Lung microvascular endothelial cell (primary cell): ENCODE measurements at regions not wholly inside any gene's neighbourhood (a gene's known extent, or its start where the extent isn't known, plus 50 kb on each side); places are given as distances from the start of the nearest gene placed in this dataset.
A peak's percentile ranks its signal among the peaks of the same experiment; 100 is the strongest.

Experiments used
- DNase-seq, 2 donors: peaks; one replicate each; pipeline versions ENCODE4 v3.0.0 to v3.0.0-alpha.2; 2010; ENCODE audit warnings: low read depth in 2 of 2

DNA sequence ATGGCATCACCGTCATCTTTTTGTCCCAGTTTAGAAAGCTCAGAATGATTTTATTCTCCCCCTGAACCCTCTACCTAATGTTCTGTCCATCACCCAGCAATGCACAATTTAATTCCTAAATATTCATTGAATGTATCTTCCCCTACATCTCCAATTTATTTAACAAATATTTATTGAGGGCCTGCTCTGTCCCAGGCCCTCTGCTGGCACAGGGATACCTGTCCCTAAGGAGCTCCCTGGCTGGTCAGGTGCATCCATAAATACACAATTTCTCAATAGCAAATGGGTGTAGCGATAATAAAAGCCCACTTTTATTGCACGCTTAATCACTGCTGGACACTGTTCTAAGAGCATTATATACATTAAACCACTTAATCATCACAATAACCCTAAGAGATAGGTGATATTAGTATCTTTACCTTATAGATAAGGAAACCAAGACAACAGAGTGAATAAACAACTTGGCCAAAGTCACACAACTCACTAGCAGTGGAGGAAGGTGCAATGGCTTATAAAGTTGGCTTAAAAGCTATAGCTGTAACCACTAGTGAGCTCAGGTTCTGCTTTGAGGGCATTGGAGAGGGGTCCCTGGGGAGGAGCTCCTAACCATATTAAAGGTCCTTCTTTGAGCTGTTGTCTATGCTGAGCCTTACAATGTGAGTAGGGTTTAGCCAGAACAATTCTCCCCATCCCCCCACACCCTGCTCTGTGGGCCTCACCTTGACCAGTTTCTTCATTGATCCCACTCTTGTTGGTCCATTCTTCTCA lies 126.3 kb upstream of the JUN start:
- no peak for DNase-seq

DNA sequence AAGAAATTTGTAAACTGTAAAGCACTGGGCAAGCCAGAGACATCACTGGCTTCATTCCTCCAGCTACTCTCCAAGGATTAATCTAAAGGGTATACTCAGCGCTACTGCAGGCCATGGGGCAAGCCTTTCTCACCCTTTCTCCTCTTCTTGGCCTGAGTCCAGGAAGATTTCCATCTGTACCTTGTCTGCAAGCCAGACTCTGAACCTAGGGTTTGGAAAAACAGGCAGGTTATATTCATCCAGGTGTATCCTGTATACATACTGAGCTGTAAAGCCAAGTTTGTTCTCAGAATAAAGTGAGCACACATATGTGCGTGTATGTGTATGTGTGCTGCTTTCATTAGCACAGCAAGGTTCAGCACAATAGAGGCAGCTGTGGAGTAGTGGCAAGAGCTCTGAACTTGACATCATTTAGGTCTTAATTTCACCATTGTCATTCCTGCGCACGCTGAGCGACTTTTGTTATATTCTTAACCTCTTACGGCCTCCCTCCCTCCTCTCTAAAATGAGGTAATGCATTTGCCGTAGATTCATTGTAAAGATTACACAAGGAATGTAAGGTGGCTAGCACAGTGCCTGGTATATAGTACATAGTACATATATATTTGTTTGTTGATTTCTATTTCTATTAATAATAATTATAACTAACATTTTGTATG lies 128.1 kb upstream of the JUN start:
- no peak for DNase-seq

DNA sequence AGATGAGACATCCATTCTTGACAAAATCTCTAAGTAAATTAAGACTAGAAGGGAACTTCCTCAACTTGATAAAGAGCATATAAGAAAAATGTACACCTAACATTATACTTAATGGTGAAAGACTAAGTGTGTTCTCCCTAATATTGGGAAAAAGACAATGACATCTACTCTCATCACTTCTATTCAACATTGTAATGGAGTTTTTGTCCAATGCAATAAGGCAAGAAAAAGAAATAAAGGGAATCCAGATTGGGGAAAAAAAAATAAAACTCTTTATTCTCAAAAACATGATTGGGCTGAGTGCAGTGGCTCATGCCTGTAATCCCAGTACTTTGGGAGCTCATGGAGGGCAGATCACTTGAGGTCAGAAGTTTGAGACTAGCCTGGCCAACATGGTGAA lies 131.1 kb upstream of the JUN start:
- DNase-seq: no peak

DNA sequence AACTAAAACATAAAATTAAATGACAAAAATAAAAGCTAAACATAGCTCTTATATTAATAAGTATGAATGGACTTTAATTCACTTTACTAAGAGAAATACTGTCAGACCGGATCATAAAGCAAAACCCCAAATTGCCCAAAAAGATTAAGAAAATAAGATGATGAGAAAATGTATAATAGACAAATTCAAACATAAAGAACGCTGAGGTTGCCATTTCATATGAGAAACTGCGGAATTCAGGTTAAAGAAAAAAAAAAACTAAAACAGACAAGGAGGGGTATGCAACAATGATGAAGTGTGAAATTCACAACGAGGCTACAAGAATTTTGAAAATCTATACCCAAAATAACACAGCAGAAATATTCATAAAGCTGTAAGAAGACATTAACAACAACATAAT lies 133.6 kb upstream of the JUN start:
- DNase-seq: no peak

DNA sequence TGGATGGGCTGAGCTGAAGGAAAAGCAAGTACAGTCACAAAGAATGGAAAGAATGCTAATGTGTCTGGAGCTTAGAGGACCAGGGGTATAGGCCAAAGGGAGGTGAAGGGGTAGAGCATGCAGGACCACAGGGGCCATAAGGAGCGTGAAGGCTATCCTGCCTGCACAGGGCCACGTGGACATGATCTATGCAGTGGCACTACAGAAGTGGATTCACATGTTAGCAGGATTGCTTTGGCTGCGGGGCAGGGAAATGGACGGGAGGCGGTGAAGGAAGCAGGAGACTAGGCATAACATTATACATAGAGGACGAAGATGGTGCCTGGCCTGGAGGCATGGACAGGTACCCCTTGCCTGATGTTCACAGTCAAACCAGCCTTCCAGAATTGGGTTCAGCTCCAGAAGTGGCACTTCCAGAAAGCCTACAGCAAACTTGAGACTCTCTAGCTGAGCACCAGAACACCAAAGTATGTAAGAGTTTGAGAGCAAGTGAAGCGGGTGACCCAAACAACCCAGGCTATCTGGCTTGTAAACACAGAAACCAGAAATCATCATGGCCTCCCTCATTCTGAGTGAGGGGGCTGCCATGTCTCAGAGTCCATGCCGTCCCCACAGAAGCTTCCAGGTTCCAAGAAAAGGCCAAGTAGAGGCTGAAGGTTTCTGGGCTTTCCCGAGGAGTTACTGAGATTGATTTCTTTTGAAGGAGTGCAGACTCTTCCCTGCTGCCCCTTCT lies 135.5 kb upstream of the JUN start:
- DNase-seq: no peak

DNA sequence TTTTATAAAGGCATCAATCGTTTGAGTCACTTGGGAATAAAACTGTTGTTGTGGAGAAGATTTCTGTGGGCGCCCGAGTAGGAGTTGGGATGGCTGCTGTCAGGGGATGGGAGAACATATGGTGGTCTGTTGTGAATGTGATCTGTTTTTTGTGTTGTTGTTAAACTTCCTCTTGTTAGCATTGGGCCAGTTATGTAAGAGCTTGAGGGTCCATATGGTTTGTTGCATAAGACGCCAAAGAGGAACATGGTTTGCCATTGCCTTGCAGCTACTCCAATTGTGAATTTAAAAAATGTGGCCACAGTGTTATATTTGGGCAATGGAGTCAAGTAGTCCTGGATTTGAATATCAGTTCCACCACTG lies 136.1 kb upstream of the JUN start:
- DNase-seq: no peak

DNA sequence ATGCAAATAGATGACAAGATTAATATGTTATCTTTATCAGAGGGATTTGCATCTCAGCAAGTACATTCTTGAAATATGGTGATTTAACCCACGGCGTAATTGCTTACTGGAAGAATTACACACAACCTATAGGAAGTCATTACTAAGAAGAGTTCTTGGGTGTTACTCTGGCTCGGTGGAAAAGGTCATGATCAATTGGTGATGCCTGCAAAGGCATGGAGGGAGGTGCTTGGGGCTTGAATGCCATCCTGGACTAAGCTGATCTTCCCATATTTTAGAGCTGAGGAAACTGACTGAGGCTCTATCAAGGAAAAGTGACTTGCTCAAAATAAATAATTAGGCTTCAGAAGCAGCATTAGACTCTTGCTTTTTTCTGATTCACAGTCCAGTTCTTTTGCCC lies 137.5 kb upstream of the JUN start:
- DNase-seq: no peak

DNA sequence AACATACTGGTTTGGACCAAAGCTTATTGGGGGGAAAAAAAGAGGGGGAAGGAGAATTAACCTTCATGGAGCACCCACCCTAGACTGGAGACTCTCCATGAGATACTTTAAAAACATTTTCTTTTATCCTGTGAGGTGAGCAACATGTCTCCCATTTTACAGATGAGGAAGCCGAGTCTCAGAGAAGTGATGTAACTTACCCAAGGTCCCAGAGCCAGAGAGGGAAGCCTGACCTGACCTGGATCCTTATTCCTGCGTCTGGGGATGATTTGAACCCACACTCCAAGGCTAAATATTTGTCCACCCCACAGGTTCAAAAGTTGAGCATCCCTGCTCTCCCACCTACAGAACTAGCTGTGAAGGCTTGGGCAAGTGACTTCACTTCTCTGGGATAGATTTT lies 137.9 kb upstream of the JUN start:
- DNase-seq: no peak

DNA sequence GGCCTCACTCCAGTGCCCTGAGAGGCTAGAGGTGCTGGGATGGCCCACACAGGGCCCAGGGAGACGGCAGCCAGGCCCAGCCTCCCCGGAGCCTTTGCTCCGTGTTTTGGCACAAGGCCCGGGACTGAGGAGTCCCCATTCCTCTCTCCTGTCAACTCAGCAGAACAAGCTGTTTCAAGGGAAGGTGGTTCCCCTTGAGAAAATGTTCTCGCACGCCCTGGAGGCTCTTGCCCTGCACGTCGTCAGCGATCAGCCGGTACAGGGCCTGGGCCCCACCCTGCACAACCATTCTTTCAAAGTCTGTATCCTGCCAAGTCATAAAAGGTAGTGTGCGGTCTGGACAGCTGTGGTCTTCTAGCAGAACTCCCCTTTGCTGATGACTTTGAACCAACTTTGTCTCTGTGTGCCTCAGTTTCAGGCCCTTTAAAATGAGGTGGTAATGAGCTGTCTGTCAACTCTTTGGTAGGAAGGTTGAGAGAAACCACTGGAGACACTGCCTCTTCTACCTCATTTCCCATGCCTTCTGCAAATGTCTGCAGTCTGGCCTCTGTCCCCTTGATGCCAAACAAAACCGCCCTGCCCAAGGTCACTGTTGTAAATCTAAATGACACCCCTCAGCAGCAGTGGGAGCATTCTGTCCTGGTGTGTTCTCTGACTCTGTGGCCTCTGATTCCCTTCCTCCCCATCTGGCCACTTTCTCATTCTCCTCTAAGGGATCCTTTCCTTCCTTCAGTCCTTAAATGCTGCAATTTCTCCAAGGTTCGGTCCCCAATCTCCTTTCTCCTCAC lies 138.6 kb upstream of the JUN start:
- peak in 1 of 2 donors; percentile 39 for DNase-seq

DNA sequence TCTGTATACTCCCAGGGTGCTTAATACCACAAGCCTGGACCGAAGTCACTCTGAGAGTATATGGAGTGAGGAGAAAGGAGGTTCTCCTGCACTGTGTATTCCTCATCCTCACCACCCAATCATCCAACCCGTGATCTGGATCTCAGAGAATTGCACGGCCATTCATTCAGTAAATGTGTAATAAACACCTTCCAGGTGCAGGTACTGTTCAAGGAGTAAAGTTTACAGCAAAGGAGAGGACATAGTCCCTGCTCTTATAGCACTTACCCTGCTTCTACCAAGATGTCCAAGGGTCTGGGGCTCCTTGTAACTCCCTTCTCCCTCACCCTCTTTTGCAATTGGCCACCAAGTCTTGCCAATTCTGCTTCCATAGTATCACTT lies 139.2 kb upstream of the JUN start:
- DNase-seq: no peak

DNA sequence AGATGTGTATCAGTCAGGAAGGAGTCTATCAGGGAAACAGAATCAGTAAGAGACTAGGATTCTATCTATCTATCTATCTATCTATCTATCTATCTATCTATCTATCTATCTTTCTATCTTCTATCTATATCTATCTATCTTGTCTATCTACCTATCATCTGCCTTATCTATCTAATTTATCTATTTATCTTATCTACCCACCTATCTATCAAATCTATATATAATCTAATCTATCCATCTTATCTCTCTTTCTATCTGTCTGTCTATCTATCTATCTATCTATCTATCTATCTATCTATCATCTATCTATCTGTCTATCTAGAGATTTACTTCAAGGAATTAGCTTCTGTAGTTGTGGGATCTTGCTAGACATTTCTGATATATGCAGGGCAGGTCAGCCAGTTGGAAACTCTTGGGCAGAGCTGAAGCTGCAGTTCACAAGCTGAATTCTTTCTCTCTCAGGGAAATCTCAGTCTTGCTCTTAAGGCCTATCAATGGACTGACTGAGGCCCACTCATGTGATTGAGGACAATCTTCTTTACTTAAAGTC lies 140.2 kb upstream of the JUN start:
- DNase-seq: no peak

DNA sequence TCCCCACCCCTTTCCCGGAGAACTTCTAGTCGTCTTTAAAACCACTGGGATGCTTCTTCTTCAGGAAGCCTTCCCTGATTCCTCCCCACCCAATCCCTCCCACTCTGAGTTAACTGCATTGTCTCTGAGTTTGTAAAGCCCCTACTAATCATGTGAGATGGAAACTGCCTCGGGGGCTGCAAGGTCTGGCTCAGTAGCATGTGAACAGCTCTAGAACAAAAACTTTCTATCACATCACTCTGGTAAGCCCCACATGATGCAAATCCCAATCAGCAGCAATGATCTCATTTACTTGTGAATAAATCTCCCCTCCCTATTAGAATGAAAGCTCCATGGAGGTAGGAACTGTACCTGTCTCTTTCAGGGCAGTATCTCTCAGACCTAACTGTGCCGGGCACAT lies 141.0 kb upstream of the JUN start:
- no peak for DNase-seq

DNA sequence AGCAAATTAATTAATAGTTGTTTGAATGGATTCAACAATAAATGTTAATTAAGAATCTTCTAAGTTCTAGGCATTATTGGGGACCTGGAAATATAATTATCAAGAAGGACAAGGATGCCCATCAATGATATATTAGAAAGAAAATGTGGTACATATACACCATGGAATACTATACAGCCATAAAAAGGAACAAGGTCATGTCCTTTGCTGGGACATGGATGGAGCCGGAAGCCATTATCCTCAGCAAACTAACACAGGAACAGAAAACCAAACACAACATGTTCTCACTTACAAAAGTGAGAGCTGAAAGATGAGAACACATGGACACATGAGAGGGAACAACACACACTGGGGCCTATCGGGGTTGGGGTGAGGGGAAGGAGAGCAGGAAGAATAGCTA lies 141.4 kb upstream of the JUN start:
- DNase-seq: no peak

DNA sequence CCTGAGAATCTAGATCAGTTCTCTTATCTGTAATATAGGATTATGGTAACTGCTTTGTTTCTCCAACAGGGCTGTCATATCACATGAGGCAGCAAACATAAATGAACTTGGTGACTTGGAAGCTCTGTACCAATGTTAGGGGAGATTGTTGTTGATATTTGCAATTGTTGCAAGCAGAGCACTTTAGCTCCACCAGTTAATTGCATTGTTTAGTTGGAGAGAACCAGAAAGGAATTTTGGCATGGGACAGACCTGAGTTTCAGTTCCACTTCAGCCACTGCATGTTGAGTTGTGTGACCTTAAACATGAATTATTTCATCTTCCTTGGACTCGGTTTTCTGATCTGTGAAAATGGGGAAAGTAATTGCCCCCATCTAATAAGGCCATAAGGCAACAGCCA lies 142.3 kb upstream of the JUN start:
- DNase-seq: no peak

DNA sequence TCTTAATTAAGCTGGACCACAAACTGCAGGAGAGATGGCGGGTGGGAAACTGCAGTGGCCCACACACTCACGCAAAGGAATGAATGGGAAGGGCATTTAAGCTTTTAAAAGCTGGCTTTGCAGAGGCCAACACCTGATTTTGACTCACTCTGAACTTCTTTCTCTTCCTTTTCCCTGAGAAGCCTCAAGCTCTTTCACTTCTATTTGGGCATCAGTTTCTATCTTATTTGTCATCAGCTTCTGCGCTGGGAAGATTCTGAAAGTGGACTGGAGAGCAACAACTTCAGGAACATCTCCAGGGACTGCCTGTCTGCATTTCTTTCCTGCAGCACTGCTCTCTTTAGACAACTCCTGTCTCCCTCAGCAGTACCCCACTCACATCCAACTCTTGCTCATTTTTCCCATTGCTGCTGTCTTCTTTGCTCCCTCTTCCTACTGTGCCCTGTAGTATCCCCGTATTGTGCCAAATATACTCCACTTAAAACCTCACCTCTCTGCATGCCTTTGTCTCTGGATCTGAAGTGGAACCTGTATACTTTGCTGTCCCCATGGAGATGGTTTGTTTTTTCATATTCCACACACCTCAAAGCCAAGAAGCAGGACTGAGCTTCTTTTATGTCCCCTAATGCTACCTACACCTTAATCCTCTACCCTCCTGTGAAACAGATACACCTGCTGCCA lies 143.3 kb upstream of the JUN start:
- DNase-seq: no peak

DNA sequence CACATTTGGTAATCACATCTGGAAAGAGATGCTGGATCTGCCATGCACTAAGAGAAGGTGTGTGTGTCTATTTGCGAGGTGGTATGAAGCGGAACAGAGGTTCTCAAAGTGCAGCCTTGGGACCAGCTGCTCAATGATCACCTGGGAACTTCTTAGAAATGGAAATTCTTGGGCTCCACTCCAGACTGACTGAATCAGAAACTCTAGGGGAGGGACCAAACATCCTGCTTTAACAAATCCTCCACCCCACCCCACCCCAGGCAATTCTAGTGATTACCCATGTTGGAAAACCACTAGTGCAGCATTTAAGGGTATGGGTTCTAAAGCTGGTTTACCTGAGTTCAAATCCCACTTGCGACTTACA lies 143.9 kb upstream of the JUN start:
- DNase-seq: no peak

DNA sequence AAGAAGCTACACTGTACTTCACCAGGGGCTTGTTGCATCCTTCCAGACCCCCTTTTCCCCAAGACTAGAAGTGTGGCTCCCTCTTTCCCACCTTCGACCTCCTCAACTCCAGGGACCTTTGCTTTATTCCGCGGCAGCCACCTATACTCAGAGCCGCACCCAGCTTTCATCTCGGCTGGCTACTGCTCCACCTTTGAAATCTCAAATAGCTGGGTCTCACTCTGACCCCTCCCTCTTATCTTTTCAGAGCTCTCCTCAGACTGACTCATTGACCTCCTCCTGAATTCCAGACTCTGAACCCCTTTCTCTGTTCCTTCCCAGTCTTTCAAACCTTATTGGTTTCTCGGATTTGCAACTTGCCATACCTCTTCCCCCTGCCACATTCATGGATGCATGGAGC lies 144.7 kb upstream of the JUN start:
- DNase-seq: no peak

DNA sequence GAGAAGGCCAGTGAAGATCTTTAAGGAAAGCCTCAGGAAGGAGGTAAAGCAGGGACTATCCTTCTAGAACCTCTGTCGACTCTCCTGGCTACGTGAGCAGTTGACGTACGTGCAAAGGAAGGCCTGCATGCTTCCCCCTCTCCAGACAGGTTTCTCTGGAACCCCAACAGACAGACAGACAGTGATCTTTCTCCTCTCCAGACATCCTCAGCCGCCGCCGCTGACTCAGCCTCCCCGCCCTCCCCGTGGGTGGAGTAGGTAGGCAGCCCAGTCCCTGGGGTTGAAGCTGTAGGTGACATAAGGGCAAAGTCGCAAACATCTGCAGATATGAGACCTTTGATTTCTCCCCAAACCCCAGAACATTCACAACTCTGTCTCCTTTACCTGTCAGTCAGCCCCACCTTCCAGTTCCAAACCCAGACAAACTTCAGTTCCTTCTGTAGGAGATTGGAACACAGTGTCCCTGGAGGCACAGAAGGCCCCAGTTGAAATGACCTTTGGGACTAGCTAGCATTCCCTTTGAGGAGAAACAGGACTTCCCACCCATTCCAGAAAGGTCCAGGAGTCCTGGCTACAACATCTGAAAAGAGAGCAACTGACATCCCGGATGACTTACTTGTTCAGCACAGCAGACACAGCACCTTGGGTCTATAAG lies 146.0 kb upstream of the JUN start:
- DNase-seq: peak in 1 of 2 donors; percentile 23

DNA sequence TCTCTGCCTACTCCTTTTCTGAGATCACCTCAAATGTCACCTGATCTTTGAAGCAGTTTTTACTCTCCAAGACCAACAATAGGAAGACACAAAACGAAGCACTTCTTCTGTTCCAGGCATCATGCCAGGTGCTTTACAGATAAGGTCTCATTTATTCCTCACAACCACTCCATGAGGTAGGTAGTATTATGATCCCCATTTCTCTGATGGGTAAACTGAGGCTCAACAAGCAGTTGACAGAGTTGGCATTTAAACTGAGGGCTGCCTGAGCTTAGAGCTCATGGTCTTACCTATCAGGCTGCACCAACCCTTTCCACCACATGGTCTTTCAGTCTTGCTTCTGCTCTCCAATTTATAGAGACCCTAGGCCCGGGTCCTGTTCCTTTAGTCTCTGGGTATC lies 147.2 kb upstream of the JUN start:
- no peak for DNase-seq

DNA sequence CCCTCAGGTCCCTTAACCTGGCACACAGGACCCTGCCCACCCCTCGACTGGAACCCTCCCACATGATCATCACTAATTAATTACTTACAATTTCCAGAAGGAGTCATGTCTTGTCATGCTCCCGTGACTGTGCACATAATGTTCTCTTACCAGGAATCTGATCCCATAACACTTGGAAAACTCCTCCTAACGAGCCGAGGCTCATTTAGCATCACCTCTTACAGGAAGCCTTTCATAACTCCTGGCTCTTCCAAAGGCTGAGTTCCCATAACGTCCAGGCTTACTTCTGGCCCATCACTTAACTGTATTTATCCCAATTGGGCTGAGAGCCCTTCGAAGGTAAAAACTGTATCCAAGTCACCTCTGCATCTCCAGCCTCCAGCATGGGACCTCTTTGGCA lies 147.9 kb upstream of the JUN start:
- DNase-seq: no peak
